HCT116 (cell line): ENCODE measurements at regions not wholly inside any gene's neighbourhood (a gene's known extent, or its start where the extent isn't known, plus 50 kb on each side); places are given as distances from the start of the nearest gene placed in this dataset.

Experiments
- ATAC-seq: fragments of 200-7000 bp; cut with Tn5 transposase; 2 replicates; pipeline ENCODE4 v1.9.1; 2020; ENCODE audit warnings: mild to moderate bottlenecking, moderate library complexity
- BruUV-seq: library from RNA; stranded (reverse); fragments of 400-500 nt; replicated peaks from 2 replicates; lab custom pipeline; 2021; lab: Mats Ljungman, UMichigan
- CTCF ChIA-PET: fragments of 300-600 bp; sonication (Branson Sonifier 250); formaldehyde crosslinking; loops from one replicate; lab custom pipeline; 2021; ENCODE audit warnings: antibody characterized with exemption; lab: Charles Lee
- POLR2A ChIA-PET: fragments of 300-600, 350-600 bp; sonication (Branson Sonifier 250); formaldehyde crosslinking; loops from one replicate; lab custom pipeline; 2021; ENCODE audit warnings: antibody characterized with exemption; lab: Charles Lee
- RAD21 ChIA-PET, 2 experiments: fragments of 300-600 bp; sonication (Branson Sonifier 250); formaldehyde crosslinking; loops; one replicate each; lab custom pipeline; 2023; ENCODE audit warnings: low total read pairs in 2 of 2; ENCODE audit not compliant: uncharacterized antibody in 2 of 2, unreplicated experiment in 2 of 2, low non-redundant PET in 1 of 2; lab: Charles Lee
- DNase-seq: peaks from one replicate; pipeline ENCODE4 v3.0.0-alpha.2; 2010; ENCODE audit warnings: low read depth, low spot score
- H2AFZ ChIP-seq: fragments of 200-600 bp; shearing (Covaris generic), sonication (generic); 2 replicates; pipeline ENCODE4 v1.6.1; 2017; ENCODE audit warnings: low read depth, mixed run types, mixed read lengths, antibody characterized with exemption, low read length; ENCODE audit not compliant: poor library complexity, severe bottlenecking
- H3K27ac ChIP-seq: 2 replicates; pipeline ENCODE4 v1.5.1; 2012; ENCODE audit warnings: low read depth, low read length
- H3K27me3 ChIP-seq: fragments of 200-600 bp; sonication (generic); 2 replicates; pipeline ENCODE4 v1.6.1; 2016; ENCODE audit warnings: mixed run types, low read length, mixed read lengths; ENCODE audit not compliant: insufficient read depth
- H3K36me3 ChIP-seq, 2 experiments: fragments of 200-500 bp in 1 of 2; fragments of 200-600 bp in 1 of 2; sonication (Bioruptor generic) in 1 of 2; sonication (generic) in 1 of 2; 2 replicates each; pipeline versions ENCODE4 v1.5.1 to v1.6.1; 2014 to 2016; ENCODE audit warnings: low read length in 2 of 2, inconsistent platforms in 1 of 2, mixed read lengths in 1 of 2, mixed run types in 1 of 2; ENCODE audit not compliant: insufficient read depth in 2 of 2, control insufficient read depth in 1 of 2
- H3K4me1 ChIP-seq, 2 experiments: fragments of 200-600 bp in 1 of 2; sonication (generic) in 1 of 2; 2 replicates each; pipeline versions ENCODE4 v1.5.1 to v1.6.1; 2012 to 2017; ENCODE audit warnings: low read length in 2 of 2, inconsistent platforms in 1 of 2, mild to moderate bottlenecking in 1 of 2, mixed read lengths in 1 of 2, mixed run types in 1 of 2, moderate library complexity in 1 of 2; ENCODE audit not compliant: insufficient read depth in 2 of 2, control insufficient read depth in 1 of 2
- H3K4me2 ChIP-seq: fragments of 200-600 bp; sonication (generic); 2 replicates; pipeline ENCODE4 v1.6.1; 2017; ENCODE audit warnings: mixed run types, low read length, mixed read lengths
- H3K4me3 ChIP-seq, 2 experiments: fragments of 200-600 bp in 1 of 2; sonication (generic) in 1 of 2; replicated peaks in 1 of 2; 2 replicates each; pipeline ENCODE4 v1.5.1; 2011 to 2016; ENCODE audit warnings: low read length in 2 of 2, control low read depth in 1 of 2, low read depth in 1 of 2, mild to moderate bottlenecking in 1 of 2, mixed read lengths in 1 of 2, mixed run types in 1 of 2
- H3K79me2 ChIP-seq: fragments of 200-600 bp; sonication (generic); 2 replicates; pipeline ENCODE4 v1.6.1; 2017; ENCODE audit warnings: mild to moderate bottlenecking, mixed run types, low read length, moderate library complexity, mixed read lengths; ENCODE audit not compliant: insufficient read depth
- H3K9ac ChIP-seq: fragments of 200-600 bp; sonication (generic); 2 replicates; pipeline ENCODE4 v1.6.1; 2016; ENCODE audit warnings: low read length, mixed read lengths
- H3K9me2 ChIP-seq: fragments of 200-600 bp; sonication (generic), shearing (Covaris generic); 2 replicates; pipeline ENCODE4 v1.6.1; 2017; ENCODE audit warnings: mixed run types, mild to moderate bottlenecking, moderate library complexity; ENCODE audit not compliant: insufficient read depth
- H3K9me3 ChIP-seq, 2 experiments: fragments of 200-500 bp in 1 of 2; fragments of 200-600 bp in 1 of 2; sonication (Bioruptor generic) in 1 of 2; sonication (generic) in 1 of 2; 2 replicates each; pipeline ENCODE4 v1.6.1; 2014 to 2017; ENCODE audit warnings: low read length in 2 of 2, mixed read lengths in 2 of 2, inconsistent platforms in 1 of 2, low read depth in 1 of 2, mild to moderate bottlenecking in 1 of 2, mixed run types in 1 of 2, moderate library complexity in 1 of 2; ENCODE audit not compliant: control insufficient read depth in 1 of 2, insufficient read depth in 1 of 2
- H4K20me1 ChIP-seq: fragments of 200-600 bp; sonication (generic), shearing (Covaris generic); 2 replicates; pipeline ENCODE4 v1.6.1; 2017; ENCODE audit warnings: mixed run types, mild to moderate bottlenecking, moderate library complexity; ENCODE audit not compliant: insufficient read depth
- ATF3 ChIP-seq: IDR thresholded peaks from 2 replicates; pipeline ENCODE4 v1.6.1; 2012
- CEBPB ChIP-seq: IDR thresholded peaks from 2 replicates; pipeline ENCODE4 v1.6.1; 2012; ENCODE audit warnings: low read depth
- EGR1 ChIP-seq: IDR thresholded peaks from 2 replicates; pipeline ENCODE4 v1.6.1; 2012; ENCODE audit warnings: low read depth
- ELF1 ChIP-seq: IDR thresholded peaks from 2 replicates; pipeline ENCODE4 v1.6.1; 2012; ENCODE audit warnings: low read depth, borderline replicate concordance
- EZH2phosphoT487 ChIP-seq: fragments of 200-600 bp; IDR thresholded peaks from 2 replicates; pipeline ENCODE4 v1.6.1; 2018; ENCODE audit warnings: antibody characterized with exemption, borderline replicate concordance
- JUND ChIP-seq: IDR thresholded peaks from 2 replicates; pipeline ENCODE4 v1.6.1; 2012
- POLR2AphosphoS5 ChIP-seq: IDR thresholded peaks from 2 replicates; pipeline ENCODE4 v1.6.1; 2011; ENCODE audit warnings: mild to moderate bottlenecking, low read depth, low read length, moderate library complexity
- RAD21 ChIP-seq: IDR thresholded peaks from 2 replicates; pipeline ENCODE4 v1.6.1; 2012; ENCODE audit warnings: low read depth, mild to moderate bottlenecking
- SIN3A ChIP-seq: IDR thresholded peaks from 2 replicates; pipeline ENCODE4 v1.6.1; 2012; ENCODE audit warnings: low read depth
- SP1 ChIP-seq: IDR thresholded peaks from 2 replicates; pipeline ENCODE4 v1.6.1; 2012; ENCODE audit warnings: low read depth
- TCF7L2 ChIP-seq: IDR thresholded peaks from 2 replicates; pipeline ENCODE4 v1.7.0; 2011; ENCODE audit warnings: borderline replicate concordance, inconsistent platforms; ENCODE audit not compliant: insufficient read depth, insufficient read length; ENCODE audit errors: extremely low read depth
- YY1 ChIP-seq: IDR thresholded peaks from 2 replicates; pipeline ENCODE4 v1.6.1; 2011; ENCODE audit warnings: low read length, low read depth, moderate library complexity, mild to moderate bottlenecking; ENCODE audit not compliant: insufficient replicate concordance; ENCODE audit errors: extremely low read depth
- intact Hi-C: fragments of 100-400 bp; cut with micrococcal nuclease; formaldehyde crosslinking; loops from 2 replicates; pipeline ENCODE4 v1.10.0; 2022
- TF ChIP-seq, protein P1 (sequence below): IDR thresholded peaks from 2 replicates; pipeline ENCODE4 v1.6.1; 2012; ENCODE audit warnings: low read depth
- TF ChIP-seq, protein P2 (sequence below): IDR thresholded peaks from 2 replicates; pipeline ENCODE4 v1.6.1; 2012
- TF ChIP-seq, protein P3 (sequence below), 3 experiments: fragments of 200-600 bp in 1 of 3; sonication (generic) in 1 of 3; IDR thresholded peaks in 2 of 3; conservative IDR thresholded peaks in 1 of 3; 2 replicates each; pipeline ENCODE4 v1.5.1; 2012 to 2017; ENCODE audit warnings: low read depth in 2 of 3, low read length in 2 of 3, antibody characterized with exemption in 1 of 3, borderline replicate concordance in 1 of 3, control low read depth in 1 of 3, mild to moderate bottlenecking in 1 of 3, mixed read lengths in 1 of 3, mixed run types in 1 of 3, moderate library complexity in 1 of 3; ENCODE audit not compliant: insufficient read depth in 1 of 3

DNA sequence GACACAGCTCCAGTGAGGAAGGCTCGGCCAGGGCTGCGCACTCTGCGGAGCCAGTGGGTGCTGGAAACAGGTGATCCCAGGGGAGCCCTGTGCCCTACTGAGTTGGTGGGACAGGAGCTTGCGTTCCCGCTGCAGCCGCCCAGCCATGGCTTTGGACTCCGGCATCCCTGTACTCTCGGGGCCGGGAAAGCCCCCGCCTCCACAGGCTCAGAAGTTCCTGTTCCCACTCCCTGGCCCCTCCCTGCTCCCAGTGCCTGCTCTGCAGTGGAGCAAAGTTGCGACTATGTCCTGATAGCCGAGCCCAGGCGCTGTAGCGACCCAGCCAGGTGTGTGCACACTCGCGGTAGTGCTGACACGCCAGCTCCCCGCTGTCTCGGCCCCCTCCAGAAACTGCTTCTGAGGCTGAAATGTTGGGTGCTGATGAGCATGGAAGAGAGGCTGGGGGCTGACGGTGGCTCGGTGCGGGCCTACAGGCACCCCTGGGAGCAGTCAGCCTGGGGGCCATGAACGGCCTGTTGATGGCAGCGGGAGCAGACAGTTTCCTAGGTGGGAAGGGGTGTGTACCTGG, 344.6 kb upstream of the MGAT4C start:
- Histone ChIP-seq H3K9me2 (no peaks in the 10 kb centered on the region), H3K27me3 (no peaks in the 10 kb centered on the region), H2AFZ (no peak overlapping the region), H3K4me2 (no peak overlapping the region), H3K27ac (no peak overlapping the region), H3K9me3 (no peaks in the 10 kb centered on the region), H3K36me3 (no peaks in the 10 kb centered on the region), H4K20me1 (no peaks in the 10 kb centered on the region), H3K4me3 (no peak overlapping the region), H3K79me2 (no peaks in the 10 kb centered on the region), H3K9ac (no peak overlapping the region), H3K4me1 (no peaks in the 10 kb centered on the region)
- ChIA-PET POLR2A (no interaction called here), RAD21 (no interaction called here), CTCF (no interaction called here)
- BruUV-seq: no TSS peak
- ATAC-seq: no peak
- intact Hi-C loops: no loop called here
- TF ChIP-seq POLR2AphosphoS5 (no peak), TCF7L2 (no peak), EZH2phosphoT487 (no peak), SP1 (no peak), JUND (no peak), RAD21 (no peak), YY1 (no peak), ATF3 (no peak), SIN3A (no peak), ELF1 (no peak), EGR1 (no peak), CEBPB (no peak)
- TF ChIP-seq, protein P1, sequence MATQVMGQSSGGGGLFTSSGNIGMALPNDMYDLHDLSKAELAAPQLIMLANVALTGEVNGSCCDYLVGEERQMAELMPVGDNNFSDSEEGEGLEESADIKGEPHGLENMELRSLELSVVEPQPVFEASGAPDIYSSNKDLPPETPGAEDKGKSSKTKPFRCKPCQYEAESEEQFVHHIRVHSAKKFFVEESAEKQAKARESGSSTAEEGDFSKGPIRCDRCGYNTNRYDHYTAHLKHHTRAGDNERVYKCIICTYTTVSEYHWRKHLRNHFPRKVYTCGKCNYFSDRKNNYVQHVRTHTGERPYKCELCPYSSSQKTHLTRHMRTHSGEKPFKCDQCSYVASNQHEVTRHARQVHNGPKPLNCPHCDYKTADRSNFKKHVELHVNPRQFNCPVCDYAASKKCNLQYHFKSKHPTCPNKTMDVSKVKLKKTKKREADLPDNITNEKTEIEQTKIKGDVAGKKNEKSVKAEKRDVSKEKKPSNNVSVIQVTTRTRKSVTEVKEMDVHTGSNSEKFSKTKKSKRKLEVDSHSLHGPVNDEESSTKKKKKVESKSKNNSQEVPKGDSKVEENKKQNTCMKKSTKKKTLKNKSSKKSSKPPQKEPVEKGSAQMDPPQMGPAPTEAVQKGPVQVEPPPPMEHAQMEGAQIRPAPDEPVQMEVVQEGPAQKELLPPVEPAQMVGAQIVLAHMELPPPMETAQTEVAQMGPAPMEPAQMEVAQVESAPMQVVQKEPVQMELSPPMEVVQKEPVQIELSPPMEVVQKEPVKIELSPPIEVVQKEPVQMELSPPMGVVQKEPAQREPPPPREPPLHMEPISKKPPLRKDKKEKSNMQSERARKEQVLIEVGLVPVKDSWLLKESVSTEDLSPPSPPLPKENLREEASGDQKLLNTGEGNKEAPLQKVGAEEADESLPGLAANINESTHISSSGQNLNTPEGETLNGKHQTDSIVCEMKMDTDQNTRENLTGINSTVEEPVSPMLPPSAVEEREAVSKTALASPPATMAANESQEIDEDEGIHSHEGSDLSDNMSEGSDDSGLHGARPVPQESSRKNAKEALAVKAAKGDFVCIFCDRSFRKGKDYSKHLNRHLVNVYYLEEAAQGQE: no peak
- TF ChIP-seq, protein P2, sequence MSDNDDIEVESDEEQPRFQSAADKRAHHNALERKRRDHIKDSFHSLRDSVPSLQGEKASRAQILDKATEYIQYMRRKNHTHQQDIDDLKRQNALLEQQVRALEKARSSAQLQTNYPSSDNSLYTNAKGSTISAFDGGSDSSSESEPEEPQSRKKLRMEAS: no peak
- TF ChIP-seq, protein P3, sequence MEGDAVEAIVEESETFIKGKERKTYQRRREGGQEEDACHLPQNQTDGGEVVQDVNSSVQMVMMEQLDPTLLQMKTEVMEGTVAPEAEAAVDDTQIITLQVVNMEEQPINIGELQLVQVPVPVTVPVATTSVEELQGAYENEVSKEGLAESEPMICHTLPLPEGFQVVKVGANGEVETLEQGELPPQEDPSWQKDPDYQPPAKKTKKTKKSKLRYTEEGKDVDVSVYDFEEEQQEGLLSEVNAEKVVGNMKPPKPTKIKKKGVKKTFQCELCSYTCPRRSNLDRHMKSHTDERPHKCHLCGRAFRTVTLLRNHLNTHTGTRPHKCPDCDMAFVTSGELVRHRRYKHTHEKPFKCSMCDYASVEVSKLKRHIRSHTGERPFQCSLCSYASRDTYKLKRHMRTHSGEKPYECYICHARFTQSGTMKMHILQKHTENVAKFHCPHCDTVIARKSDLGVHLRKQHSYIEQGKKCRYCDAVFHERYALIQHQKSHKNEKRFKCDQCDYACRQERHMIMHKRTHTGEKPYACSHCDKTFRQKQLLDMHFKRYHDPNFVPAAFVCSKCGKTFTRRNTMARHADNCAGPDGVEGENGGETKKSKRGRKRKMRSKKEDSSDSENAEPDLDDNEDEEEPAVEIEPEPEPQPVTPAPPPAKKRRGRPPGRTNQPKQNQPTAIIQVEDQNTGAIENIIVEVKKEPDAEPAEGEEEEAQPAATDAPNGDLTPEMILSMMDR (IDR thresholded peaks at IDR 0.05 in 2 of 3, conservative IDR thresholded peaks at IDR 0.05 in 1 of 3; ENCODE audit: borderline replicate concordance in 1 of 3, insufficient read depth in 1 of 3, low read depth in 2 of 3, low read length in 2 of 3): no peak
- DNase-seq: no peak
